Neural cell (in vitro differentiated cells): ENCODE measurements at regions not wholly inside any gene's neighbourhood (a gene's known extent, or its start where the extent isn't known, plus 50 kb on each side); places are given as distances from the start of the nearest gene placed in this dataset.

ENCODE experiments used
- EP300 ChIP-seq: fragments of 450-650 bp; conservative IDR thresholded peaks from 2 replicates; pipeline ENCODE4 v1.6.1; 2014; ENCODE audit warnings: antibody characterized with exemption, mild to moderate bottlenecking, moderate library complexity; ENCODE audit not compliant: poor library complexity, severe bottlenecking
- MXI1 ChIP-seq: fragments of 450-650 bp; conservative IDR thresholded peaks from 2 replicates; pipeline ENCODE4 v1.6.1; 2014; ENCODE audit warnings: antibody characterized with exemption, mild to moderate bottlenecking; ENCODE audit not compliant: poor library complexity, severe bottlenecking
- POLR2AphosphoS5 ChIP-seq: IDR thresholded peaks from 2 replicates; pipeline ENCODE4 v1.6.1; 2012
- RAD21 ChIP-seq: fragments of 450-650 bp; conservative IDR thresholded peaks from 2 replicates; pipeline ENCODE4 v1.6.1; 2014; ENCODE audit warnings: antibody characterized with exemption, mild to moderate bottlenecking, moderate library complexity
- SMC3 ChIP-seq: fragments of 450-650 bp; conservative IDR thresholded peaks from 2 replicates; pipeline ENCODE4 v1.6.1; 2014; ENCODE audit warnings: antibody characterized with exemption, mild to moderate bottlenecking, moderate library complexity; ENCODE audit not compliant: poor library complexity
- TAF1 ChIP-seq: IDR thresholded peaks from 2 replicates; pipeline ENCODE4 v1.6.1; 2012; ENCODE audit warnings: low read depth
- TF ChIP-seq, protein P1 (sequence below): fragments of 450-650 bp; IDR thresholded peaks from 2 replicates; pipeline ENCODE4 v1.5.1; 2014; ENCODE audit warnings: antibody characterized with exemption, mild to moderate bottlenecking, moderate library complexity; ENCODE audit not compliant: poor library complexity, severe bottlenecking
- TF ChIP-seq, protein P2 (sequence below): IDR thresholded peaks from 2 replicates; pipeline ENCODE4 v1.6.1; 2012; ENCODE audit warnings: borderline replicate concordance

DNA sequence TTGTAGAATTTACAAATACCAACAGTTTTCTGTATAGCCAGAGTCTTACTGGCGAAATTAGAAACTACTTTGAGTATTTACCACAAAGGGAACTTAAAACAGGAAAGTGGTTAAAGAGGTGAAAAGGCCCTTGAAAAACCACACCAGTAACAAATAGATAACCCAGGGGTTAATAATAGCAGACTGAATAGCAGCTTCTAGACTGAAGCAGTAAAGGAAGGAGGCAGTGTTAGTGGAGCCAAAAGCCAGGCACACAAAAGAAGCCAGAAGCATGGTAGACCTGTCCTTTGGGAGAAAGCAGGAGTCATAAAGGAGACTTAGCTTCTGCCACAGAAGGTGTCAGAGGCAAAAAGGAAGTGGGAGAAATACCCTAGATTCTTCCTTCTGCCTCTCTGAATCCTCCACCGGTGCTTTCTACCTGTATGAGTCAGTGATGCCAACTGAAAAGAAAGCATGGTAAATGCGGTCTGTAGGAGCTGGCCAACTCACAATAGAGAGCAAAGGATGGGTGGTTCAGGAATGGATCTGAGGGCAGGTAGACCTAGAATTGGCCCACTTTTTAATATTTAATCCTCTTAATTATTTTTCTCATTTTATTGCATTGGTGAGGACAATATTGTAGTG is 97.3 kb downstream of the ARL6IP6 start:
- TF ChIP-seq, protein P1, sequence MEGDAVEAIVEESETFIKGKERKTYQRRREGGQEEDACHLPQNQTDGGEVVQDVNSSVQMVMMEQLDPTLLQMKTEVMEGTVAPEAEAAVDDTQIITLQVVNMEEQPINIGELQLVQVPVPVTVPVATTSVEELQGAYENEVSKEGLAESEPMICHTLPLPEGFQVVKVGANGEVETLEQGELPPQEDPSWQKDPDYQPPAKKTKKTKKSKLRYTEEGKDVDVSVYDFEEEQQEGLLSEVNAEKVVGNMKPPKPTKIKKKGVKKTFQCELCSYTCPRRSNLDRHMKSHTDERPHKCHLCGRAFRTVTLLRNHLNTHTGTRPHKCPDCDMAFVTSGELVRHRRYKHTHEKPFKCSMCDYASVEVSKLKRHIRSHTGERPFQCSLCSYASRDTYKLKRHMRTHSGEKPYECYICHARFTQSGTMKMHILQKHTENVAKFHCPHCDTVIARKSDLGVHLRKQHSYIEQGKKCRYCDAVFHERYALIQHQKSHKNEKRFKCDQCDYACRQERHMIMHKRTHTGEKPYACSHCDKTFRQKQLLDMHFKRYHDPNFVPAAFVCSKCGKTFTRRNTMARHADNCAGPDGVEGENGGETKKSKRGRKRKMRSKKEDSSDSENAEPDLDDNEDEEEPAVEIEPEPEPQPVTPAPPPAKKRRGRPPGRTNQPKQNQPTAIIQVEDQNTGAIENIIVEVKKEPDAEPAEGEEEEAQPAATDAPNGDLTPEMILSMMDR, result no peak
- TF ChIP-seq MXI1 (no peak), POLR2AphosphoS5 (no peak), RAD21 (no peak), TAF1 (no peak), EP300 (no peak), SMC3 (no peak)
- TF ChIP-seq, protein P2, sequence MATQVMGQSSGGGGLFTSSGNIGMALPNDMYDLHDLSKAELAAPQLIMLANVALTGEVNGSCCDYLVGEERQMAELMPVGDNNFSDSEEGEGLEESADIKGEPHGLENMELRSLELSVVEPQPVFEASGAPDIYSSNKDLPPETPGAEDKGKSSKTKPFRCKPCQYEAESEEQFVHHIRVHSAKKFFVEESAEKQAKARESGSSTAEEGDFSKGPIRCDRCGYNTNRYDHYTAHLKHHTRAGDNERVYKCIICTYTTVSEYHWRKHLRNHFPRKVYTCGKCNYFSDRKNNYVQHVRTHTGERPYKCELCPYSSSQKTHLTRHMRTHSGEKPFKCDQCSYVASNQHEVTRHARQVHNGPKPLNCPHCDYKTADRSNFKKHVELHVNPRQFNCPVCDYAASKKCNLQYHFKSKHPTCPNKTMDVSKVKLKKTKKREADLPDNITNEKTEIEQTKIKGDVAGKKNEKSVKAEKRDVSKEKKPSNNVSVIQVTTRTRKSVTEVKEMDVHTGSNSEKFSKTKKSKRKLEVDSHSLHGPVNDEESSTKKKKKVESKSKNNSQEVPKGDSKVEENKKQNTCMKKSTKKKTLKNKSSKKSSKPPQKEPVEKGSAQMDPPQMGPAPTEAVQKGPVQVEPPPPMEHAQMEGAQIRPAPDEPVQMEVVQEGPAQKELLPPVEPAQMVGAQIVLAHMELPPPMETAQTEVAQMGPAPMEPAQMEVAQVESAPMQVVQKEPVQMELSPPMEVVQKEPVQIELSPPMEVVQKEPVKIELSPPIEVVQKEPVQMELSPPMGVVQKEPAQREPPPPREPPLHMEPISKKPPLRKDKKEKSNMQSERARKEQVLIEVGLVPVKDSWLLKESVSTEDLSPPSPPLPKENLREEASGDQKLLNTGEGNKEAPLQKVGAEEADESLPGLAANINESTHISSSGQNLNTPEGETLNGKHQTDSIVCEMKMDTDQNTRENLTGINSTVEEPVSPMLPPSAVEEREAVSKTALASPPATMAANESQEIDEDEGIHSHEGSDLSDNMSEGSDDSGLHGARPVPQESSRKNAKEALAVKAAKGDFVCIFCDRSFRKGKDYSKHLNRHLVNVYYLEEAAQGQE, result no peak
